ENCODE measurements at regions not wholly inside any gene's neighbourhood (a gene's known extent, or its start where the extent isn't known, plus 50 kb on each side); places are given as distances from the start of the nearest gene placed in this dataset.

- TF ChIP-seq CTCF (IDR thresholded peaks at IDR 0.05) (no peak), POLR2A (IDR thresholded peaks at IDR 0.05) (no peak)
These were observed 262.8 kb downstream of the ZEB2 start for GRCh38 chr2:144256996-144257707.

Data from uterus (tissue), 2 donors.